Osteoblast (primary cell): ENCODE measurements at regions not wholly inside any gene's neighbourhood (a gene's known extent, or its start where the extent isn't known, plus 50 kb on each side); places are given as distances from the start of the nearest gene placed in this dataset.

ENCODE experiments used
- DNase-seq: peaks from one replicate; pipeline ENCODE4 v3.0.0; 2011; ENCODE audit warnings: low spot score, mixed read lengths; ENCODE audit not compliant: insufficient read length; ENCODE audit errors: missing footprints
- H2AFZ ChIP-seq: 2 replicates; pipeline ENCODE4 v1.6.0; 2011; ENCODE audit warnings: mild to moderate bottlenecking, low read length
- H3K27ac ChIP-seq: 2 replicates; pipeline ENCODE4 v1.5.1; 2011; ENCODE audit warnings: mild to moderate bottlenecking, low read depth, low read length, moderate library complexity
- H3K27me3 ChIP-seq: 2 replicates; pipeline ENCODE4 v1.6.0; 2012; ENCODE audit warnings: mild to moderate bottlenecking, control low read depth, inconsistent platforms, low read length, moderate library complexity; ENCODE audit not compliant: insufficient read depth
- H3K36me3 ChIP-seq: 2 replicates; pipeline ENCODE4 v1.5.1; 2011; ENCODE audit warnings: mild to moderate bottlenecking, low read length, control low read depth, moderate library complexity; ENCODE audit not compliant: insufficient read depth
- H3K4me1 ChIP-seq: 2 replicates; pipeline ENCODE4 v1.5.1; 2011; ENCODE audit warnings: mild to moderate bottlenecking, low read length, control low read depth, moderate library complexity; ENCODE audit not compliant: insufficient read depth
- H3K4me2 ChIP-seq: 2 replicates; pipeline ENCODE4 v1.6.0; 2011; ENCODE audit warnings: mild to moderate bottlenecking, low read length; ENCODE audit not compliant: insufficient read depth
- H3K4me3 ChIP-seq: fragments of 200-600 bp; sonication (generic); 3 replicates; pipeline ENCODE4 v1.5.1; 2012; ENCODE audit warnings: mild to moderate bottlenecking, low read length, inconsistent platforms; ENCODE audit not compliant: insufficient read depth
- H3K79me2 ChIP-seq: 2 replicates; pipeline ENCODE4 v1.6.0; 2012; ENCODE audit warnings: mild to moderate bottlenecking, low read length, control low read depth, inconsistent platforms; ENCODE audit not compliant: insufficient read depth
- H3K9me3 ChIP-seq: 2 replicates; pipeline ENCODE4 v1.5.1; 2011; ENCODE audit warnings: low read depth, low read length, control low read depth
- H4K20me1 ChIP-seq: 2 replicates; pipeline ENCODE4 v1.6.0; 2012; ENCODE audit warnings: mild to moderate bottlenecking, low read length, control low read depth; ENCODE audit not compliant: insufficient read depth
- TF ChIP-seq, protein P1 (sequence below): IDR thresholded peaks from 2 replicates; pipeline ENCODE4 v1.5.1; 2011; ENCODE audit warnings: mild to moderate bottlenecking, low read depth, low read length, moderate library complexity; ENCODE audit errors: extremely low read depth

DNA sequence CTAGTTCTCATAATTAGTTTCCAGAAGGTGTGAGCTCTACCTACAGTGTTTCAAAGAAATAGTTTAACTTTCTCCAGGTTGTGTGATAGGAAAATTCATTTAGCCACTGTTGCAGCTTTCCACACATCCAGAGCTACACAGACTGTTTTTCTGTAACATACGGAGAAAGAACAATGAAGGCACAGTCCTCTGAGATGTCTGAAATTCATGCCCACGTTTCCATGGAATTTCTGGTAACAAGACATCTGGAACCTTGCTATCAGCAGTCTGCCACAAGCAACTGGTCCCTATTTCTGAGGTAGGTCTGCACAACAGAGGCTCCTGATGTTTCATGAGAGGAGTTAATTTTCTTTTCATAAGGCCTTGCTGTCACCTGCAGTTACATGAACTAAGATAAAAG is 273.3 kb upstream of the C11orf87 start:
- no peaks in the 10 kb centered on the region for H4K20me1 ChIP-seq
- H3K4me3 ChIP-seq: no peak overlapping the region
- no peak overlapping the region for H2AFZ ChIP-seq
- DNase-seq: no peak
- H3K4me2 ChIP-seq: no peak overlapping the region
- H3K27ac ChIP-seq: no peak overlapping the region
- H3K79me2 ChIP-seq: no peaks in the 10 kb centered on the region
- TF ChIP-seq, protein P1, sequence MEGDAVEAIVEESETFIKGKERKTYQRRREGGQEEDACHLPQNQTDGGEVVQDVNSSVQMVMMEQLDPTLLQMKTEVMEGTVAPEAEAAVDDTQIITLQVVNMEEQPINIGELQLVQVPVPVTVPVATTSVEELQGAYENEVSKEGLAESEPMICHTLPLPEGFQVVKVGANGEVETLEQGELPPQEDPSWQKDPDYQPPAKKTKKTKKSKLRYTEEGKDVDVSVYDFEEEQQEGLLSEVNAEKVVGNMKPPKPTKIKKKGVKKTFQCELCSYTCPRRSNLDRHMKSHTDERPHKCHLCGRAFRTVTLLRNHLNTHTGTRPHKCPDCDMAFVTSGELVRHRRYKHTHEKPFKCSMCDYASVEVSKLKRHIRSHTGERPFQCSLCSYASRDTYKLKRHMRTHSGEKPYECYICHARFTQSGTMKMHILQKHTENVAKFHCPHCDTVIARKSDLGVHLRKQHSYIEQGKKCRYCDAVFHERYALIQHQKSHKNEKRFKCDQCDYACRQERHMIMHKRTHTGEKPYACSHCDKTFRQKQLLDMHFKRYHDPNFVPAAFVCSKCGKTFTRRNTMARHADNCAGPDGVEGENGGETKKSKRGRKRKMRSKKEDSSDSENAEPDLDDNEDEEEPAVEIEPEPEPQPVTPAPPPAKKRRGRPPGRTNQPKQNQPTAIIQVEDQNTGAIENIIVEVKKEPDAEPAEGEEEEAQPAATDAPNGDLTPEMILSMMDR: no peak
- no peaks in the 10 kb centered on the region for H3K36me3 ChIP-seq
- no peaks in the 10 kb centered on the region for H3K9me3 ChIP-seq
- no peaks in the 10 kb centered on the region for H3K27me3 ChIP-seq
- no peaks in the 10 kb centered on the region for H3K4me1 ChIP-seq

DNA sequence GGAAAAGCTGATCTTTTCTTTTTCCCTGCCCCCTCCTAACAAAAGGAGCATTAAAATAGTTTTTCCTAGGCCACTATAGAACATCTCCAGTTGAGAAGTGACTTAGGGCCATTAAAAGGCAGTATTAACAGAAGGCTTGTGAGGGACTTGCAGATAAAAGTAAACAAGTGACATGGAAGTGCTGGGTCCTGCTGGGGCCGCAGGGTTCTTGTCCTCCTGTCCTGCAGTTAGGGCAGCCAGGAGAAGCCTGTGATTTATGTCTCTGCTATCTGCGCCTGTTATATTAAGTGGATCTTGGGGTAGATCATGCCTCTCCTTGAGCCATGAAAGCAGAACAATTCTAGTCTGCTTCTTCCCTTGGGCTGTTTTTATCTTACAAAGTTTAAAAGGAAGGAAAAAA is 271.4 kb upstream of the C11orf87 start:
- no peaks in the 10 kb centered on the region for H3K36me3 ChIP-seq
- H3K4me3 ChIP-seq: no peak overlapping the region
- no peak overlapping the region for H2AFZ ChIP-seq
- no peaks in the 10 kb centered on the region for H4K20me1 ChIP-seq
- H3K9me3 ChIP-seq: no peaks in the 10 kb centered on the region
- H3K4me1 ChIP-seq: no peaks in the 10 kb centered on the region
- H3K4me2 ChIP-seq: no peak overlapping the region
- no peaks in the 10 kb centered on the region for H3K79me2 ChIP-seq
- no peak overlapping the region for H3K27ac ChIP-seq
- no peak for DNase-seq
- H3K27me3 ChIP-seq: no peaks in the 10 kb centered on the region
- TF ChIP-seq, protein P1: no peak

DNA sequence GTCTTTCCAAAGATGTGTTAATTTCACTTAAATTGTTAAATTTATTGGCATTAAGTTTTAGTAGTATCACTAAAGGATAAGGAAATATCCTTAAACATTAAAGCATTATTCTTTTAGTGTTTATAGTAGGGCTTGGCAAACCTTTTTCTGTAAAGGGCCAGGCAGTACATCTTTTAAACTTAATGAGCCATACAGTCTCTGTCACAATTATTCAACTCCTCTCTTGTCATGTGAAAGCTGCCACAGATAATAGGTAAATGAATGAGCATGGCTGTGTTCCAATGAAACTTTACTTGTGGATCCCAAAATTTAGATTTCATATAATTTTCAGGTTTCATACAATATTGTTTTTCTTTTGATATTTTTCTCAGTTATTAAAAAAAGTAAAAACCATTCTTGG is 268.2 kb upstream of the C11orf87 start:
- H3K4me2 ChIP-seq: no peak overlapping the region
- H3K27me3 ChIP-seq: no peaks in the 10 kb centered on the region
- H2AFZ ChIP-seq: no peak overlapping the region
- no peaks in the 10 kb centered on the region for H3K9me3 ChIP-seq
- no peaks in the 10 kb centered on the region for H4K20me1 ChIP-seq
- no peak for DNase-seq
- no peaks in the 10 kb centered on the region for H3K4me1 ChIP-seq
- no peaks in the 10 kb centered on the region for H3K36me3 ChIP-seq
- TF ChIP-seq, protein P1: no peak
- no peak overlapping the region for H3K27ac ChIP-seq
- no peak overlapping the region for H3K4me3 ChIP-seq
- H3K79me2 ChIP-seq: no peaks in the 10 kb centered on the region

DNA sequence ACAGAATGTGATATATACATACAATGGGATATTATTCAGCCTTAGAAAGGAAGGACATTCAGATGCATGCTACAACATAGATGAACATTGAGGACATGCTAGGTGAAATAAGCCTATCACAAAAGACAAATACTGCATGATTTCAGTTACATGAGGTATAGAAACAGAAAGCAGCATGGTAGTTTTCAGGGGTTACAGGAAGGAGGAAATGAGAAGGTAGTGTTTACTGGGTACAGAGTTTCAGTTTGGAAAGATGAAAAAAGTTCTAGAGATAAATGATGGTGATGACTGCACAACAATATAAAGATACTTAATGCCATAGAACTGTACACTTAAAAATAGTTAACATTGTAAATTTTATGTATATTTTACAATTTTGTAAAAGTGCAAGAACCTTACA is 266.7 kb upstream of the C11orf87 start:
- Histone ChIP-seq H3K36me3 (no peaks in the 10 kb centered on the region), H2AFZ (no peak overlapping the region), H3K9me3 (no peaks in the 10 kb centered on the region), H3K27me3 (no peaks in the 10 kb centered on the region), H3K4me2 (no peak overlapping the region), H3K4me3 (no peak overlapping the region), H4K20me1 (no peaks in the 10 kb centered on the region), H3K4me1 (no peaks in the 10 kb centered on the region), H3K27ac (no peak overlapping the region), H3K79me2 (no peaks in the 10 kb centered on the region)
- no peak for DNase-seq
- TF ChIP-seq, protein P1: no peak
